GM18507 (cell line): ENCODE measurements at regions not wholly inside any gene's neighbourhood (a gene's known extent, or its start where the extent isn't known, plus 50 kb on each side); places are given as distances from the start of the nearest gene placed in this dataset.
A peak's percentile ranks its signal among the peaks of the same experiment; 100 is the strongest.
"Not testable (repeated sequence)": the region's sequence is repeated elsewhere in the genome, so short reads cannot be mapped to it uniquely, and the experiment has no call there.

Source experiments
- DNase-seq: peaks from one replicate; pipeline ENCODE4 v3.0.0; 2011; ENCODE audit warnings: low read depth; ENCODE audit not compliant: insufficient read length; ENCODE audit errors: extremely low spot score
- FAIRE-seq: peaks from 2 replicates; lab custom pipeline; 2011; peaks lifted over from hg19 to GRCh38; lab: Jason Lieb, UNC

- no peak for FAIRE-seq
- DNase-seq = no peak
These were observed 90.4 kb upstream of the MYO3A start for GRCh38 chr10:25843551-25844170.

GRCh38 chr10:25844716-25845115, 89.3 kb upstream of the MYO3A start:
- FAIRE-seq, DNase-seq: not testable (repeated sequence)

- DNase-seq = no peak
- no peak for FAIRE-seq
These were observed 84.8 kb upstream of the MYO3A start for GRCh38 chr10:25849268-25849667.

GRCh38 chr10:25849988-25850387, 84.0 kb upstream of the MYO3A start:
- DNase-seq (no peak), FAIRE-seq (no peak)

- FAIRE-seq (no peak), DNase-seq (no peak)
These were observed 82.5 kb upstream of the MYO3A start for GRCh38 chr10:25851548-25851947.

- DNase-seq (no peak), FAIRE-seq (no peak)
These were observed 81.6 kb upstream of the MYO3A start for GRCh38 chr10:25852364-25852941.

GRCh38 chr10:25858076-25858475, 76.0 kb upstream of the MYO3A start:
- FAIRE-seq (no peak), DNase-seq (no peak)

- DNase-seq (no peak), FAIRE-seq (no peak)
These were observed 68.8 kb upstream of the MYO3A start for GRCh38 chr10:25865267-25865666.

GRCh38 chr10:25867321-25867720, 66.7 kb upstream of the MYO3A start:
- FAIRE-seq (no peak), DNase-seq (no peak)

- DNase-seq = no peak
- no peak for FAIRE-seq
These were observed 64.9 kb upstream of the MYO3A start for GRCh38 chr10:25869067-25869591.

GRCh38 chr10:25869609-25870008, 64.4 kb upstream of the MYO3A start:
- no peak for DNase-seq
- no peak for FAIRE-seq

- FAIRE-seq, DNase-seq: not testable (repeated sequence)
These were observed 59.6 kb upstream of the MYO3A start for GRCh38 chr10:25874402-25874801.

- DNase-seq (peak; percentile 36), FAIRE-seq (peak; percentile 84)
These were observed 58.4 kb upstream of the MYO3A start for GRCh38 chr10:25875556-25876165.

GRCh38 chr10:25877296-25877695, 56.7 kb upstream of the MYO3A start:
- DNase-seq (no peak), FAIRE-seq (no peak)
